CD14-positive monocyte (primary cell): ENCODE measurements at regions not wholly inside any gene's neighbourhood (a gene's known extent, or its start where the extent isn't known, plus 50 kb on each side); places are given as distances from the start of the nearest gene placed in this dataset.

Experiments used
- DNase-seq, 3 donors: peaks; one replicate each; pipeline ENCODE4 v3.0.0-alpha.2; 2011 to 2022
- H2AFZ ChIP-seq: 2 replicates; pipeline ENCODE4 v1.6.0; 2012; ENCODE audit warnings: mild to moderate bottlenecking, low read depth, low read length, inconsistent platforms; ENCODE audit not compliant: insufficient read depth, poor library complexity, severe bottlenecking
- H3K27ac ChIP-seq, 2 donors: 1 replicate in 1 of 2; 2 replicates in 1 of 2; pipeline ENCODE4 v1.5.1; 2012 to 2013; ENCODE audit warnings: low read length in 2 of 2, control low read depth in 1 of 2, inconsistent platforms in 1 of 2, low read depth in 1 of 2, mild to moderate bottlenecking in 1 of 2
- H3K27me3 ChIP-seq, 2 donors: one replicate each; pipeline versions ENCODE4 v1.6.0 to v1.6.1; 2011 to 2013; ENCODE audit warnings: low read length in 2 of 2; ENCODE audit not compliant: control insufficient read depth in 2 of 2, insufficient read depth in 2 of 2
- H3K36me3 ChIP-seq, 2 donors: replicated peaks in 1 of 2; 1 replicate in 1 of 2; 2 replicates in 1 of 2; pipeline versions ENCODE4 v1.5.1 to v1.6.1; 2012 to 2013; ENCODE audit warnings: low read length in 2 of 2, control low read depth in 1 of 2, inconsistent platforms in 1 of 2, mild to moderate bottlenecking in 1 of 2; ENCODE audit not compliant: insufficient read depth in 2 of 2, control insufficient read depth in 1 of 2
- H3K4me1 ChIP-seq, 2 donors: 1 replicate in 1 of 2; 2 replicates in 1 of 2; pipeline versions ENCODE4 v1.5.1 to v1.6.1; 2012 to 2013; ENCODE audit warnings: low read length in 2 of 2, control low read depth in 1 of 2, inconsistent platforms in 1 of 2, mild to moderate bottlenecking in 1 of 2, moderate library complexity in 1 of 2; ENCODE audit not compliant: insufficient read depth in 2 of 2, control insufficient read depth in 1 of 2
- H3K4me2 ChIP-seq: replicated peaks from 2 replicates; pipeline ENCODE3; 2012; ENCODE audit warnings: low read length, moderate library complexity, mild to moderate bottlenecking; ENCODE audit not compliant: poor library complexity, severe bottlenecking; ENCODE audit errors: extremely low read depth
- H3K4me3 ChIP-seq, 3 experiments: fragments of 200-600 bp in 1 of 3; sonication (generic) in 1 of 3; replicated peaks in 1 of 3; 1 replicate in 2 of 3; 2 replicates in 1 of 3; pipeline ENCODE4 v1.5.1; 2011 to 2013; ENCODE audit warnings: low read length in 3 of 3, mild to moderate bottlenecking in 3 of 3, control low read depth in 2 of 3, low read depth in 2 of 3, inconsistent platforms in 1 of 3, moderate library complexity in 1 of 3
- H3K79me2 ChIP-seq: 2 replicates; pipeline ENCODE4 v1.6.0; 2012; ENCODE audit warnings: mild to moderate bottlenecking, control low read depth, inconsistent platforms, low read length, moderate library complexity; ENCODE audit not compliant: insufficient read depth
- H3K9ac ChIP-seq: 2 replicates; pipeline ENCODE4 v1.6.0; 2017; ENCODE audit warnings: low read length, mild to moderate bottlenecking; ENCODE audit not compliant: insufficient read depth, poor library complexity, severe bottlenecking
- H3K9me3 ChIP-seq, 2 donors: replicated peaks in 1 of 2; 1 replicate in 1 of 2; 2 replicates in 1 of 2; pipeline versions ENCODE4 v1.5.1 to v1.6.1; 2012 to 2013; ENCODE audit warnings: low read length in 2 of 2, control low read depth in 1 of 2; ENCODE audit not compliant: control insufficient read depth in 1 of 2, insufficient read depth in 1 of 2
- H4K20me1 ChIP-seq: 2 replicates; pipeline ENCODE4 v1.6.0; 2012; ENCODE audit warnings: mild to moderate bottlenecking, low read length, control low read depth, moderate library complexity; ENCODE audit not compliant: insufficient read depth
- H3K27ac Mint-ChIP-seq, 7 donors: one replicate each; pipeline ENCODE4 v1.8.0; 2020; ENCODE audit warnings: mild to moderate bottlenecking in 7 of 7, mixed read lengths in 7 of 7, moderate library complexity in 6 of 7, inconsistent platforms in 2 of 7
- H3K27me3 Mint-ChIP-seq, 3 donors: one replicate each; pipeline ENCODE4 v1.8.0; 2021 to 2022; ENCODE audit warnings: low read depth in 3 of 3, mild to moderate bottlenecking in 3 of 3, mixed read lengths in 3 of 3, moderate library complexity in 3 of 3, inconsistent platforms in 1 of 3
- H3K36me3 Mint-ChIP-seq, 2 donors: one replicate each; pipeline ENCODE4 v1.8.0; 2020; ENCODE audit warnings: mixed read lengths in 2 of 2, inconsistent platforms in 1 of 2, mild to moderate bottlenecking in 1 of 2
- H3K4me1 Mint-ChIP-seq: one replicate; pipeline ENCODE4 v1.8.0; 2020; ENCODE audit warnings: mild to moderate bottlenecking, mixed read lengths
- H3K4me3 Mint-ChIP-seq, 2 donors: one replicate each; pipeline ENCODE4 v1.8.0; 2020; ENCODE audit warnings: mild to moderate bottlenecking in 2 of 2, mixed read lengths in 2 of 2, moderate library complexity in 1 of 2
- H3K9me3 Mint-ChIP-seq, 7 donors: one replicate each; pipeline ENCODE4 v1.8.0; 2020 to 2022; ENCODE audit warnings: mixed read lengths in 7 of 7, mild to moderate bottlenecking in 6 of 7, moderate library complexity in 6 of 7, inconsistent platforms in 2 of 7
- WGBS: methylation state at CpG from one replicate; pipeline ENCODE4 v1.1.5; 2013; ENCODE audit warnings: missing lambda C conversion rate; ENCODE audit not compliant: insufficient coverage; 5-methylcytosine and 5-hydroxymethylcytosine counted together
- intact Hi-C, 2 donors: fragments of 100-400 bp; cut with micrococcal nuclease; formaldehyde crosslinking; loops; one replicate each; pipeline versions ENCODE4 v1.15.0 to v1.15.1; 2023
- TF ChIP-seq, protein P1 (sequence below): fragments of 200-600 bp; IDR thresholded peaks from one replicate; pipeline ENCODE4 v1.8.0; 2022; ENCODE audit warnings: antibody characterized with exemption, mild to moderate bottlenecking

DNA sequence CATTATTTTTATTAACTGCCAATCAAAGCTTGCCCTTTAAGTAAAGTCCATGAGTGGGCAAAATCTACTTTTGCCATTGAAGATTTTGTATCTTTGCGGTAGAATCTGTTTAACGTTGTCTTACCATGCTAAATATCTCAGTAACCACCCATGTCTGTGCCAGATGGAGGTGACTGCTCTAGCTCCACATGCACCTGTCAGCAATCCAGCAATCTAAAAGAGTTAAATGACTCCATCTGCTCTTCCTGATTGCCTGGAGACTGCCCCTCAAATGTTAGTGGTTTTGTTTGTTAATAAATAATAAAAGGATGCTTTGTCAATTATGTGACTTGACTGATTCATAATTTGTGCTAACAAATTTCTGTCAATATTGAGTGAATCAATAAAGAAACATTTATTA, 141.7 kb downstream of the RBM43 start:
- Mint-ChIP-seq H3K4me3 (no peak overlapping the region), H3K27me3 (no peaks in the 10 kb centered on the region), H3K27ac (no peak overlapping the region), H3K9me3 (peaks cover 4 to 15% (median 9%) of the 10 kb centered on the region in 7 donors), H3K4me1 (no peaks in the 10 kb centered on the region), H3K36me3 (no peaks in the 10 kb centered on the region)
- no peaks in the 10 kb centered on the region for H3K79me2 ChIP-seq
- no peaks in the 10 kb centered on the region for H3K27me3 ChIP-seq
- no peaks in the 10 kb centered on the region for H3K4me1 ChIP-seq
- H2AFZ ChIP-seq = no peak overlapping the region
- peaks cover 0 to 3% of the 10 kb centered on the region in 2 donors for H3K9me3 ChIP-seq
- no peak overlapping the region for H3K4me3 ChIP-seq
- H3K9ac ChIP-seq = no peak overlapping the region
- intact Hi-C loops = no loop called here
- no peak for DNase-seq
- H3K36me3 ChIP-seq = no peaks in the 10 kb centered on the region
- WGBS = 100% methylated on average over 2 of the region's 2 CpGs
- TF ChIP-seq, protein P1, sequence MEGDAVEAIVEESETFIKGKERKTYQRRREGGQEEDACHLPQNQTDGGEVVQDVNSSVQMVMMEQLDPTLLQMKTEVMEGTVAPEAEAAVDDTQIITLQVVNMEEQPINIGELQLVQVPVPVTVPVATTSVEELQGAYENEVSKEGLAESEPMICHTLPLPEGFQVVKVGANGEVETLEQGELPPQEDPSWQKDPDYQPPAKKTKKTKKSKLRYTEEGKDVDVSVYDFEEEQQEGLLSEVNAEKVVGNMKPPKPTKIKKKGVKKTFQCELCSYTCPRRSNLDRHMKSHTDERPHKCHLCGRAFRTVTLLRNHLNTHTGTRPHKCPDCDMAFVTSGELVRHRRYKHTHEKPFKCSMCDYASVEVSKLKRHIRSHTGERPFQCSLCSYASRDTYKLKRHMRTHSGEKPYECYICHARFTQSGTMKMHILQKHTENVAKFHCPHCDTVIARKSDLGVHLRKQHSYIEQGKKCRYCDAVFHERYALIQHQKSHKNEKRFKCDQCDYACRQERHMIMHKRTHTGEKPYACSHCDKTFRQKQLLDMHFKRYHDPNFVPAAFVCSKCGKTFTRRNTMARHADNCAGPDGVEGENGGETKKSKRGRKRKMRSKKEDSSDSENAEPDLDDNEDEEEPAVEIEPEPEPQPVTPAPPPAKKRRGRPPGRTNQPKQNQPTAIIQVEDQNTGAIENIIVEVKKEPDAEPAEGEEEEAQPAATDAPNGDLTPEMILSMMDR = no peak
- H3K27ac ChIP-seq = no peak overlapping the region
- H3K4me2 ChIP-seq = no peak overlapping the region
- H4K20me1 ChIP-seq = no peaks in the 10 kb centered on the region

DNA sequence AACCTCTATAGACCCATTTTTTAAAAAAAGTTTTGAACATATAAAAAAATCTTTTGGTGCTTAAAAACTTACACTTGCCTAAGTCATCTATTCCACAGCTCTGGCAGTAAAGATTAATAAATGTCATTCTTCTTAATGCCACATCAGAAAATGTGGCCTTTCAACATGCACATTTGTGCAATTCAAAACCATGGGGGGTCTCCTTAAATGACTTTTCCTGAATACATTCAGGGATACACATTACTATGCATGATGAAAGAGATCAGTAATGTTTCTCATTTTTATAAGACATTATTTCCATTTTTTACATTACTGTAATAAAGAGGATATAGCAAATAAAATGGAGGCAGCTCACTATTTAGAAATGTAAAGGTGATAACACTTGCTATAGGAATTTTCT, 142.3 kb downstream of the RBM43 start:
- Histone ChIP-seq H3K4me1 (no peaks in the 10 kb centered on the region), H3K4me2 (no peak overlapping the region), H4K20me1 (no peaks in the 10 kb centered on the region), H3K4me3 (no peak overlapping the region), H3K9ac (no peak overlapping the region), H3K27me3 (no peaks in the 10 kb centered on the region), H3K36me3 (no peaks in the 10 kb centered on the region), H3K9me3 (peaks cover 0 to 3% of the 10 kb centered on the region in 2 donors), H2AFZ (no peak overlapping the region), H3K79me2 (no peaks in the 10 kb centered on the region), H3K27ac (no peak overlapping the region)
- Mint-ChIP-seq H3K36me3 (no peaks in the 10 kb centered on the region), H3K4me3 (no peak overlapping the region), H3K27me3 (no peaks in the 10 kb centered on the region), H3K4me1 (no peaks in the 10 kb centered on the region), H3K9me3 (peaks cover 5 to 15% (median 9%) of the 10 kb centered on the region in 7 donors), H3K27ac (no peak overlapping the region)
- intact Hi-C loops = no loop called here
- DNase-seq = no peak
- TF ChIP-seq, protein P1 = no peak
